Dendritic cell treated with granulocyte-macrophage colony-stimulating factor and Interleukin-4, amounts not matched to agents 40 ng/mL and 50 ng/mL, for 4 days (primary cell): ENCODE measurements at regions not wholly inside any gene's neighbourhood (a gene's known extent, or its start where the extent isn't known, plus 50 kb on each side); places are given as distances from the start of the nearest gene placed in this dataset.
"Not testable (repeated sequence)": the region's sequence is repeated elsewhere in the genome, so short reads cannot be mapped to it uniquely, and the experiment has no call there.

Experiments
- H3K27ac Mint-ChIP-seq: one replicate; pipeline ENCODE4 v1.8.0; 2022; ENCODE audit warnings: mild to moderate bottlenecking, mixed read lengths
- H3K27me3 Mint-ChIP-seq: one replicate; pipeline ENCODE4 v1.8.0; 2022; ENCODE audit warnings: mild to moderate bottlenecking, mixed read lengths
- H3K36me3 Mint-ChIP-seq: one replicate; pipeline ENCODE4 v1.8.0; 2022; ENCODE audit warnings: low read depth, mixed read lengths
- H3K4me1 Mint-ChIP-seq: one replicate; pipeline ENCODE4 v1.8.0; 2022; ENCODE audit warnings: low read depth, mixed read lengths
- H3K4me3 Mint-ChIP-seq: one replicate; pipeline ENCODE4 v1.8.0; 2022; ENCODE audit warnings: mild to moderate bottlenecking, moderate library complexity, mixed read lengths
- H3K9me3 Mint-ChIP-seq: one replicate; pipeline ENCODE4 v1.8.0; 2022; ENCODE audit warnings: mixed read lengths
- intact Hi-C: fragments of 100-400 bp; cut with micrococcal nuclease; formaldehyde crosslinking; loops from one replicate; pipeline ENCODE4 v1.15.0; 2022

DNA sequence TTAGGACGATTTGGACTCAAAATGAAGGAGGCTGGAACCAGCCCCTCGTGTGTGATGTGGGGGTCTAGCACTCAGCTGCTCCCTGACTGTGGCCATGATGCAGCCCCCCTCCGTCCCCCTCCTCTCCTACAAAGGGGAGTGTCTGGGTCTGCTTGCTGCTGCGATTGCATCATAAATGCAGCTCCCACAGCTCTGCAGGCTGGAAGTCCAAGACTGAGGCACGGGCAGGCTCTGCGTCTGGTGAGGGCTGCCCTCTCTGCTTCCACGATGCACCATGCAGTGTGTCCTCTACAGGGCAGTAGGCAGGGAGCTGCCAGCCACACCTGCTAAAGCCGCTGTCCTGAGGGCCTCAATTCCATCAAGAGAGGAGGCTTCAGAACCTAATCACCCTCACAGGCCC lies 432.1 kb downstream of the BRD1 start:
- no peaks in the 10 kb centered on the region for H3K36me3 Mint-ChIP-seq
- H3K27me3 Mint-ChIP-seq = no peaks in the 10 kb centered on the region
- intact Hi-C loops = no loop called here

GRCh38 chr22:49395062-49395461 lies 432.6 kb downstream of the BRD1 start:
- H3K36me3 Mint-ChIP-seq, H3K27me3 Mint-ChIP-seq, H3K27ac Mint-ChIP-seq, H3K4me1 Mint-ChIP-seq, H3K9me3 Mint-ChIP-seq, intact Hi-C loops, H3K4me3 Mint-ChIP-seq: not testable (repeated sequence)

More for the DNA sequence above, 432.1 kb downstream of the BRD1 start:
- H3K9me3 Mint-ChIP-seq = peaks cover 9% of the 10 kb centered on the region
- no peaks in the 10 kb centered on the region for H3K4me1 Mint-ChIP-seq
- no peak overlapping the region for H3K4me3 Mint-ChIP-seq
- no peak overlapping the region for H3K27ac Mint-ChIP-seq

DNA sequence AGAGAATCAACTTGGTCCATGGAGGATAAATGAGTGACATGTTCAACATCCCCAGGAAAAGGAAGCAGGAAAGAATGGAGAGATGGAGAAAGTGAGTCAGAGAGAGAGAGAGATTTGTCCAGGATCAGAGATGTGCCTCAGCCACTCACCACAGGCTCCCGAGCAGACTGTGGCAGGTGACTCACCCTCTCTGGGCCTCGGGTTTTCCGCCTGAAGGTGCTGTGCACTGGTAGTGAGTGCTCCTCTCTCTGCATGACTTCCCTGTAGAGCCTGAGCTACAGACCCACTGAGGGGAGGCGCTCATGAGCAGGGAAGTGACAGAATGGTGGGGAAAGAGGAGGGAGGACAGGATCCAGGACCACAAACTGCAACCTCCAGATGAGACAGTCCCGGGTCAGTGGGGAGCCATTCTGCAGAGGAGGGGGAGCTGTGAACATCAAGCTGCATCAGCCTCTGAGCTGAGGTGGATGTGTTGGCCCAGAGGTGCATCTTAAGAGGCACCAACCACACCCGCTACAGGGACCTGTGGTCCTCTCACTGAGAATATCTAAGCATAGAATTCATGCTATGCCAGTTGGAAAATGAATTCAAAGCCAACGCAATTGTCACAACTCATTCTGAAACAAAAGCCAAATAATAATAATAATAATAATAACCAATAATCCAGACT lies 433.4 kb downstream of the BRD1 start:
- intact Hi-C loops = no loop called here
- Mint-ChIP-seq H3K36me3 (no peaks in the 10 kb centered on the region), H3K27ac (no peak overlapping the region), H3K4me3 (no peak overlapping the region), H3K9me3 (peaks cover 9% of the 10 kb centered on the region), H3K4me1 (no peaks in the 10 kb centered on the region), H3K27me3 (peaks cover 5% of the 10 kb centered on the region)

DNA sequence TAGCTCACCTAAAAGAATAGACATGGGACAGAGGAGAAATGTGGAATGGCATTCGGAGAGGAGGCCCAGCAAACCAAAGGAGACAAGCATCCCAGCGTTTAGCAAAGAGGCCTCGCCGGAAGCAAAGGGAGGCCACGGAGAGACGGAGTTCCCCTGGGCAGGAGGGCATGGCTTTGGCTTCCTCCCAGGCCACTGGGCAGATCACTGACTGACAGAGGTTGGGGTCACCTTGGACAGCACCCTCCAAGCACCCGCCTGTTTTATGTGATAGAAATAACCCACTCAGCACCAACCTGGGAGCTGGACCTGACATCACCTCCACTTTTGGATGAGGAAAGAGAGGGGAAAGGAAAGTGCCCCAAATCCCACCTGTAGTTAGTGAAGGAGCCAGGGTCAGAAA lies 434.1 kb downstream of the BRD1 start:
- H3K9me3 Mint-ChIP-seq = peaks cover 9% of the 10 kb centered on the region
- intact Hi-C loops = no loop called here
- H3K4me3 Mint-ChIP-seq = no peak overlapping the region
- peaks cover 5% of the 10 kb centered on the region for H3K27me3 Mint-ChIP-seq
- no peaks in the 10 kb centered on the region for H3K36me3 Mint-ChIP-seq
- H3K27ac Mint-ChIP-seq = no peak overlapping the region
- no peaks in the 10 kb centered on the region for H3K4me1 Mint-ChIP-seq

- peaks cover 5% of the 10 kb centered on the region for H3K27me3 Mint-ChIP-seq
- H3K9me3 Mint-ChIP-seq = peaks cover 9% of the 10 kb centered on the region
- H3K4me3 Mint-ChIP-seq = no peak overlapping the region
- H3K4me1 Mint-ChIP-seq = no peaks in the 10 kb centered on the region
- H3K27ac Mint-ChIP-seq = no peak overlapping the region
- no peaks in the 10 kb centered on the region for H3K36me3 Mint-ChIP-seq
- intact Hi-C loops = no loop called here
Observed at GRCh38 chr22:49392841-49393510, 434.7 kb downstream of the BRD1 start.

DNA sequence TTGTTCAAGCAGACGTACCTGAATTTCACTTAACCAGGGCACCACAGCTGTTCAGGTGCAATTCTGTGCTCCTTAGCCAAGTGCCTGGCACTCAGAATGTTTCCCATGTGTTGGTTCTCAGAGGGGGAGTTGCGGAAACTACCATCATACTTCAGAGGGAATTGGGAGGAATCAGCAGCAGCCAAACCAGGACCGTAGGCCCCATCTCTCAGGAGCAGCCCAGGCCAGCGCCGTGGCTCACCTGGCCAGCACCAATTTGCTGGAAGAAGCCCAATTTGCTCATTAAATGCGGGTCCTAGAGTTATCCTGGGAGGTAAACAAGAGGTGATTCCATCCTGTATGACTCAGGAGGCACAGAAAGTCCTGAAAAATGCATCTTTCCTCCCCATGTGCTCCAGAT lies 435.4 kb downstream of the BRD1 start:
- Mint-ChIP-seq H3K9me3 (peaks cover 9% of the 10 kb centered on the region), H3K4me1 (no peaks in the 10 kb centered on the region), H3K4me3 (no peak overlapping the region)

DNA sequence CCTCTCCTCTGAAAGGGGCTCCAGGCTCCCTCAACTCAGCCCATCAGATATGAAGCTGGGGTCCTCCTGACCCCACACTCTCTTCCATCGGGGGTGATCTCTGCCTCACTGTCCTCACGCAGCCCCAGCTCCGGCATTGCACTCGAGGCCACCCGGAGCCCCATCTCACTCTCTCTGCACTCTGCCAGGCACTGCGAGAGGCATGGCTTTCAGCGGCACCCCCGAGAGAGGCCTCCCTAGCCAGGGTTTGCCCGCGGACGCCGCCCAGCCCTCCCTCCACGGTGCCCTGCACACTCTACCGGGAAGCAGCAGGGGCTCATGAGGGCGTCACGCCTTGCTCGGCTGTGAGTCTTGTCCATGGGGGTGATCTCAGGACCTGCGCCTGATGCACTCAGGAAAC lies 436.2 kb downstream of the BRD1 start:
- Mint-ChIP-seq H3K27ac (no peak overlapping the region), H3K27me3 (peaks cover 5% of the 10 kb centered on the region), H3K9me3 (peaks cover 9% of the 10 kb centered on the region), H3K36me3 (no peaks in the 10 kb centered on the region), H3K4me1 (no peaks in the 10 kb centered on the region), H3K4me3 (no peak overlapping the region)
- intact Hi-C loops = no loop called here

More for the DNA sequence above, 435.4 kb downstream of the BRD1 start:
- Mint-ChIP-seq H3K27ac (no peak overlapping the region), H3K27me3 (peaks cover 5% of the 10 kb centered on the region), H3K36me3 (no peaks in the 10 kb centered on the region)
- intact Hi-C loops = no loop called here

GRCh38 chr22:49390954-49391353 lies 436.7 kb downstream of the BRD1 start:
- intact Hi-C loops = no loop called here
- no peaks in the 10 kb centered on the region for H3K36me3 Mint-ChIP-seq
- H3K27me3 Mint-ChIP-seq = peaks cover 5% of the 10 kb centered on the region
- no peak overlapping the region for H3K27ac Mint-ChIP-seq
- H3K9me3 Mint-ChIP-seq = peaks cover 9% of the 10 kb centered on the region
- no peak overlapping the region for H3K4me3 Mint-ChIP-seq
- no peaks in the 10 kb centered on the region for H3K4me1 Mint-ChIP-seq

- H3K27me3 Mint-ChIP-seq, H3K27ac Mint-ChIP-seq, H3K9me3 Mint-ChIP-seq, H3K4me3 Mint-ChIP-seq, H3K4me1 Mint-ChIP-seq, H3K36me3 Mint-ChIP-seq, intact Hi-C loops: not testable (repeated sequence)
Observed at GRCh38 chr22:49383909-49384308, 443.8 kb downstream of the BRD1 start.

DNA sequence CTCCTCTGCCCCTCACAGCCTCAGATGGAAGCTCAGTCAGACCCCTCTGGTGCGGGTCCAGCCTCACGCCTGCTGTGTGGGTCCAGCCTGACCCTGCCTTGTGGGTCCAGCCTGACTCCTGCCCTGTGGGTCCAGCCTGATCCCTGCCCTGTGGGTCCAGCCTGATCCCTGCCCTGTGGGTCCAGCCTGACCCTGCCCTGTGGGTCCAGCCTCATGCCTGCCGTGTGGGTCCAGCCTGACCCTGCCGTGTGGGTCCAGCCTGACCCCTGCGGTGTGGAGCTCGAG lies 445.3 kb downstream of the BRD1 start:
- Mint-ChIP-seq H3K36me3 (no peaks in the 10 kb centered on the region), H3K4me3 (no peak overlapping the region), H3K27me3 (peaks cover 10% of the 10 kb centered on the region), H3K9me3 (no peaks in the 10 kb centered on the region), H3K4me1 (no peaks in the 10 kb centered on the region), H3K27ac (no peak overlapping the region)
- intact Hi-C loops = no loop called here

- no peak overlapping the region for H3K4me3 Mint-ChIP-seq
- H3K9me3 Mint-ChIP-seq = no peaks in the 10 kb centered on the region
- H3K27ac Mint-ChIP-seq = no peak overlapping the region
- peaks cover 10% of the 10 kb centered on the region for H3K27me3 Mint-ChIP-seq
- H3K36me3 Mint-ChIP-seq = no peaks in the 10 kb centered on the region
- intact Hi-C loops = no loop called here
- H3K4me1 Mint-ChIP-seq = no peaks in the 10 kb centered on the region
Observed at GRCh38 chr22:49381595-49382450, 445.9 kb downstream of the BRD1 start.

DNA sequence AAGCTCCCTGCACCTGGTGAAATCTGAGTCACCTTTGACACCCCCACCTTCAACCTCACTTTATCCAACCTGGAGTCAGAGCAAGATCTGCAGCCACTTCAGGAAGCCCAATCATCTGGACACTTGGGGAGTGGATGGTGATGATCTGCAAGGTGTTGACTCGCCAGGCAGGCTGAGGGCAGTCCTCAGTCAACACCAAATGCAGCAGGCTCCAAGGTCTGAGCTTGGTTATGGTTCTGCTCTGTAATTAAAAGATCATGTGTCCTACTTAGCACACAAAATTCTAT lies 446.9 kb downstream of the BRD1 start:
- no peak overlapping the region for H3K27ac Mint-ChIP-seq
- H3K4me3 Mint-ChIP-seq = no peak overlapping the region
- H3K4me1 Mint-ChIP-seq = no peaks in the 10 kb centered on the region
- intact Hi-C loops = no loop called here
- no peaks in the 10 kb centered on the region for H3K36me3 Mint-ChIP-seq
- H3K27me3 Mint-ChIP-seq = peaks cover 10% of the 10 kb centered on the region
- H3K9me3 Mint-ChIP-seq = no peaks in the 10 kb centered on the region

GRCh38 chr22:49380095-49380827 lies 447.4 kb downstream of the BRD1 start:
- H3K36me3 Mint-ChIP-seq = no peaks in the 10 kb centered on the region
- H3K4me1 Mint-ChIP-seq = no peaks in the 10 kb centered on the region
- H3K4me3 Mint-ChIP-seq = no peak overlapping the region
- H3K27me3 Mint-ChIP-seq = peaks cover 10% of the 10 kb centered on the region
- no peaks in the 10 kb centered on the region for H3K9me3 Mint-ChIP-seq
- intact Hi-C loops = no loop called here
- no peak overlapping the region for H3K27ac Mint-ChIP-seq

GRCh38 chr22:49377306-49377705 lies 450.4 kb downstream of the BRD1 start:
- H3K36me3 Mint-ChIP-seq = no peaks in the 10 kb centered on the region
- H3K4me3 Mint-ChIP-seq = no peak overlapping the region

More at GRCh38 chr22:49377306-49377705, 450.4 kb downstream of the BRD1 start:
- intact Hi-C loops = no loop called here
- Mint-ChIP-seq H3K4me1 (no peaks in the 10 kb centered on the region), H3K27ac (no peak overlapping the region), H3K27me3 (peaks cover 10% of the 10 kb centered on the region), H3K9me3 (no peaks in the 10 kb centered on the region)
